ENCODE measurements at regions not wholly inside any gene's neighbourhood (a gene's known extent, or its start where the extent isn't known, plus 50 kb on each side); places are given as distances from the start of the nearest gene placed in this dataset.

DNA sequence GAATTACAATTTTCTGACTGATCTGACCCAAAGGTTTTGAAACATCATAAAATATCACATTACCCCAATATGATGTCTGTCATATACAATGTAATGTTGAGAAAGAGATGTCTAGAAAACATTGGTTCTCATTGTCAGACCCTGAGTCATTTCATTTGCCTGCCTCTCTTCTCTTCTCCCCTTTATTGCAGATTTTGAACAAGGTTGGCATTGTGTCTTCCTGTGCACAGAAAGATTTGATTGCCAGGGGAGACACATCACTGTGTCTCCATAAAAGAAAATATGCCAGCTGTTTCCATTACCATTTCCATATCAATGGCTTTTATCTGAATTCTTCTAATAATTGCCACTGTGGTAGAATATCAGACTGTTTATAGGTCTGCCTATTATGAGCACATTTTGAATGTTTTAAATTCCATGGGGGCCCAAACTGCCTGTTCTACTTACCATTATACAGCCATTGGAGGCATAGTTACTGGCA lies 65.6 kb downstream of the IFI44 start:
- Histone ChIP-seq H3K36me3 (no peaks in the 10 kb centered on the region), H3K4me3 (no peak overlapping the region), H3K9me3 (no peaks in the 10 kb centered on the region), H3K27ac (no peak overlapping the region), H3K4me1 (replicated peaks) (no peaks in the 10 kb centered on the region), H3K27me3 (replicated peaks; ENCODE audit: insufficient read depth) (no peaks in the 10 kb centered on the region)
- no peak for DNase-seq (ENCODE audit: low spot score)
- TF ChIP-seq POLR2A (IDR thresholded peaks at IDR 0.05) (no peak), POLR2AphosphoS5 (IDR thresholded peaks at IDR 0.05) (no peak)
- TF ChIP-seq, protein P1, sequence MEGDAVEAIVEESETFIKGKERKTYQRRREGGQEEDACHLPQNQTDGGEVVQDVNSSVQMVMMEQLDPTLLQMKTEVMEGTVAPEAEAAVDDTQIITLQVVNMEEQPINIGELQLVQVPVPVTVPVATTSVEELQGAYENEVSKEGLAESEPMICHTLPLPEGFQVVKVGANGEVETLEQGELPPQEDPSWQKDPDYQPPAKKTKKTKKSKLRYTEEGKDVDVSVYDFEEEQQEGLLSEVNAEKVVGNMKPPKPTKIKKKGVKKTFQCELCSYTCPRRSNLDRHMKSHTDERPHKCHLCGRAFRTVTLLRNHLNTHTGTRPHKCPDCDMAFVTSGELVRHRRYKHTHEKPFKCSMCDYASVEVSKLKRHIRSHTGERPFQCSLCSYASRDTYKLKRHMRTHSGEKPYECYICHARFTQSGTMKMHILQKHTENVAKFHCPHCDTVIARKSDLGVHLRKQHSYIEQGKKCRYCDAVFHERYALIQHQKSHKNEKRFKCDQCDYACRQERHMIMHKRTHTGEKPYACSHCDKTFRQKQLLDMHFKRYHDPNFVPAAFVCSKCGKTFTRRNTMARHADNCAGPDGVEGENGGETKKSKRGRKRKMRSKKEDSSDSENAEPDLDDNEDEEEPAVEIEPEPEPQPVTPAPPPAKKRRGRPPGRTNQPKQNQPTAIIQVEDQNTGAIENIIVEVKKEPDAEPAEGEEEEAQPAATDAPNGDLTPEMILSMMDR (IDR thresholded peaks at IDR 0.05) = no peak
- intact Hi-C loops (cut with DNase I) = no loop called here

DNA sequence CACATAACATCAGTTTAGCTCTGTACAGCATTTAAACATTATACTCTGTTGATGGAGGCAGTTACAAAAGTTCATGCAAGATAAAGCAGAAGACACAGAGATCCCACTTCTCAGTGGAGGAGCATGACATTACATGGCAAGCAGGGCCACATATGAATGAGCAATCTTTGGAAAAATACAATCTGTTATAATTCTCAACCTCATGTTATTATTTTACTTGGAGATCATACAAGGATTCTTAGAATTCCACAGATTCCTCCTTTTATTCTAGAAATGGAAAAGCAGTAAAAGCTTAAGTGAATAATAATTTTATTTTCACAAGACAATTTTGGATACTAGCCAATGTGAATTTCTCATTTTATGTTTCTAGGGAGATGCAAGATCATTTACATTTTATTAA lies 66.6 kb downstream of the IFI44 start:
- Histone ChIP-seq H3K4me1 (replicated peaks) (no peaks in the 10 kb centered on the region), H3K36me3 (no peaks in the 10 kb centered on the region), H3K4me3 (no peak overlapping the region), H3K27ac (no peak overlapping the region), H3K9me3 (no peaks in the 10 kb centered on the region), H3K27me3 (replicated peaks; ENCODE audit: insufficient read depth) (no peaks in the 10 kb centered on the region)
- intact Hi-C loops (cut with DNase I) = no loop called here
- no peak for DNase-seq (ENCODE audit: low spot score)
- no peak for TF ChIP-seq POLR2A (IDR thresholded peaks at IDR 0.05)
- TF ChIP-seq, protein P1 (IDR thresholded peaks at IDR 0.05) = no peak
- no peak for TF ChIP-seq POLR2AphosphoS5 (IDR thresholded peaks at IDR 0.05)

DNA sequence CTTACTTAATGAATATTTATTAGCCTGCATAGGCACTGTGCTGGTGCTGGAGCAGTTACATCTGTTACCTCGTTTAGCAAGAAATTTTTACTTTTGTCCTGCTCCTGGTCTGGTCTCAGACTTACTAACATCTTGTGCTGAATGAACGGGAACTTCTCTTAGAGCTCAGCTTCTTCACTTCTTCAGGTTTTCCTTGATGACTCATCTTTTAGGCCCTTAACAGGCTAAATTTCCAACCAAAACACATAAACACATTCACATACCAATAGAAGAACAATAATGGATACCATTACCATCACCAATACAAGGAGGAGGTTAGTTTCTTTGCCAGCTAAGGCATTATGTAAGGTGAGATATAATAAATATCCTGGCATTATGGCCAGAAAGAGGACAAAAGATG lies 68.9 kb downstream of the IFI44 start:
- intact Hi-C loops (cut with DNase I) = no loop called here
- 46% methylated on average over 2 of the region's 2 CpGs for WGBS
- no peaks in the 10 kb centered on the region for H3K27me3 ChIP-seq (replicated peaks; ENCODE audit: insufficient read depth)
- no peak for DNase-seq (ENCODE audit: low spot score)
- no peak overlapping the region for H3K4me3 ChIP-seq
- no peaks in the 10 kb centered on the region for H3K9me3 ChIP-seq
- TF ChIP-seq POLR2AphosphoS5 (IDR thresholded peaks at IDR 0.05) (no peak), POLR2A (IDR thresholded peaks at IDR 0.05) (no peak)
- TF ChIP-seq, protein P1 (IDR thresholded peaks at IDR 0.05) = no peak
- no peaks in the 10 kb centered on the region for H3K36me3 ChIP-seq
- no peak overlapping the region for H3K27ac ChIP-seq
- H3K4me1 ChIP-seq (replicated peaks) = no peaks in the 10 kb centered on the region

DNA sequence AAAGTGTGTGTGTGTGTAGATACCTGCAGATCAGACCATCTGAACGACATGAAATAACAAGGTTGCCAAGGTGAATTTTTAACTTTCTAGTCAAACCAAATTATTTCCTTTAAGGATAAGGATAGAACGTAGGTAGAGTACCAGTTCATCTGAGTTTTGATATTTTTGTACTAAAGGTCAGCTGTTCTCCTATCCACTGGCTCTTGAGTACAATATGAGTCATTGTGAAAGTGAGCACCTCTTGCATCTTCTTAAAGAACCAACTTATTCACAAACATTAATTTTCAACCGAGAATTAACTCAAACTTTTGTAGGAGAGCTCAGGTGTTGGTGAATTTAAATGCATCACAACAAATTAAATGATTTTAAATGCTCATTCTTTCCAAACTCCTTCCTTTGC lies 71.5 kb downstream of the IFI44 start:
- no peak for TF ChIP-seq POLR2A (IDR thresholded peaks at IDR 0.05)
- TF ChIP-seq, protein P1 (IDR thresholded peaks at IDR 0.05) = no peak
- no peak for TF ChIP-seq POLR2AphosphoS5 (IDR thresholded peaks at IDR 0.05)
- H3K27me3 ChIP-seq (replicated peaks; ENCODE audit: insufficient read depth) = no peaks in the 10 kb centered on the region
- intact Hi-C loops (cut with DNase I) = no loop called here
- H3K9me3 ChIP-seq = no peaks in the 10 kb centered on the region
- no peaks in the 10 kb centered on the region for H3K4me1 ChIP-seq (replicated peaks)
- 57% methylated on average over 3 of the region's 3 CpGs for WGBS
- no peak overlapping the region for H3K4me3 ChIP-seq
- DNase-seq (ENCODE audit: low spot score) = no peak
- no peak overlapping the region for H3K27ac ChIP-seq
- no peaks in the 10 kb centered on the region for H3K36me3 ChIP-seq

DNA sequence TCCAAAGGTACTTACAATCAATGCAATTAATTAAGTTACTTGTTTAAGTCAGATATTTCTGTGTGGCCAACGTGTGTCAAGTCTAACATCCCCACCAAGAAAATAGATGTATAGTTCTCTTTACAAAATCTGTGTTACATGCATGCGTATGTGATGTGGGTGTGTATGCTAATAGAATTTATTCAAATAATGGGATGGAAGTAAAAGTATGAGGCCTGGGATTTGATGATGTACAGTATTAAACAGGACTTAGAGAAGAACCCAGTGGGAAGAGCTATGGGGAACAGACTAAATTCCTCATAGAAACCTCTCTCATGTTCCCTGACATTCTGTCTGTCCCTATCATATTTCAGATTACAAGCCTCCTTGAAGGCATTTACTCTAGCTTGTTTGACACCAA lies 72.5 kb downstream of the IFI44 start:
- WGBS = 85% methylated on average over 2 of the region's 2 CpGs
- no peak for DNase-seq (ENCODE audit: low spot score)

More for the DNA sequence above, 72.5 kb downstream of the IFI44 start:
- H3K9me3 ChIP-seq = no peaks in the 10 kb centered on the region
- no peaks in the 10 kb centered on the region for H3K36me3 ChIP-seq
- intact Hi-C loops (cut with DNase I) = no loop called here
- H3K27ac ChIP-seq = no peak overlapping the region
- TF ChIP-seq, protein P1 (IDR thresholded peaks at IDR 0.05) = no peak
- TF ChIP-seq POLR2AphosphoS5 (IDR thresholded peaks at IDR 0.05) = no peak
- no peak for TF ChIP-seq POLR2A (IDR thresholded peaks at IDR 0.05)
- H3K4me3 ChIP-seq = no peak overlapping the region
- no peaks in the 10 kb centered on the region for H3K4me1 ChIP-seq (replicated peaks)
- no peaks in the 10 kb centered on the region for H3K27me3 ChIP-seq (replicated peaks; ENCODE audit: insufficient read depth)
